SK-N-SH treated with all-trans-retinoic acid at 6 μM for 48 hours (cell line): ENCODE measurements at regions not wholly inside any gene's neighbourhood (a gene's known extent, or its start where the extent isn't known, plus 50 kb on each side); places are given as distances from the start of the nearest gene placed in this dataset.

ENCODE experiments used
- ATAC-seq: fragments of 200-7000 bp; cut with Tn5 transposase; 3 replicates; pipeline ENCODE4 v1.9.1; 2020; ENCODE audit warnings: mild to moderate bottlenecking, moderate library complexity
- ARNTL ChIP-seq: fragments of 450-650 bp; formaldehyde crosslinking; IDR thresholded peaks from 2 replicates; pipeline ENCODE4 v1.5.0; 2020; ENCODE audit warnings: low read depth, mild to moderate bottlenecking, moderate library complexity, borderline replicate concordance
- CSDC2 ChIP-seq: fragments of 250-450 bp; sonication (Bioruptor Pico); IDR thresholded peaks from 2 replicates; pipeline ENCODE4 v1.5.0; 2020; ENCODE audit warnings: mild to moderate bottlenecking, moderate library complexity
- CSRNP3 ChIP-seq: fragments of 250-450 bp; sonication (Bioruptor Pico); IDR thresholded peaks from 2 replicates; pipeline ENCODE4 v1.5.1; 2021; ENCODE audit warnings: mild to moderate bottlenecking, moderate library complexity
- GLIS3 ChIP-seq: fragments of 250-450 bp; sonication (Bioruptor Pico); IDR thresholded peaks from 2 replicates; pipeline ENCODE4 v1.5.0; 2020; ENCODE audit warnings: mild to moderate bottlenecking, moderate library complexity
- ISL1 ChIP-seq: fragments of 250-450 bp; sonication (Bioruptor Pico); IDR thresholded peaks from 2 replicates; pipeline ENCODE4 v2.1.2; 2022; ENCODE audit warnings: mild to moderate bottlenecking, moderate library complexity
- OSR1 ChIP-seq: fragments of 250-450 bp; sonication (Bioruptor Pico); IDR thresholded peaks from 2 replicates; pipeline ENCODE4 v1.8.0; 2022; ENCODE audit warnings: moderate library complexity, mild to moderate bottlenecking, inconsistent platforms
- POU6F1 ChIP-seq: fragments of 250-450 bp; sonication (Bioruptor Pico); IDR thresholded peaks from 2 replicates; pipeline ENCODE4 v1.8.0; 2021; ENCODE audit warnings: low read depth, mild to moderate bottlenecking, moderate library complexity, borderline replicate concordance
- RARB ChIP-seq: fragments of 250-450 bp; sonication (Bioruptor Pico); IDR thresholded peaks from 2 replicates; pipeline ENCODE4 v1.8.0; 2021; ENCODE audit warnings: mild to moderate bottlenecking, moderate library complexity
- SNAI2 ChIP-seq: fragments of 250-450 bp; sonication (Bioruptor Pico); IDR thresholded peaks from 2 replicates; pipeline ENCODE4 v1.5.0; 2020; ENCODE audit warnings: mild to moderate bottlenecking, moderate library complexity
- TCF4 ChIP-seq: fragments of 250-450 bp; sonication (Bioruptor Pico); IDR thresholded peaks from 2 replicates; pipeline ENCODE4 v1.8.0; 2021; ENCODE audit warnings: mild to moderate bottlenecking, moderate library complexity, borderline replicate concordance
- TOX ChIP-seq: fragments of 250-450 bp; sonication (Bioruptor Pico); IDR thresholded peaks from 2 replicates; pipeline ENCODE4 v1.8.0; 2021; ENCODE audit warnings: mild to moderate bottlenecking, moderate library complexity, borderline replicate concordance
- TSHZ2 ChIP-seq: fragments of 250-450 bp; sonication (Bioruptor Pico); IDR thresholded peaks from 2 replicates; pipeline ENCODE4 v1.5.0; 2020; ENCODE audit warnings: mild to moderate bottlenecking, moderate library complexity
- ZFP3 ChIP-seq: fragments of 250-450 bp; sonication (Bioruptor Pico); IDR thresholded peaks from 2 replicates; pipeline ENCODE4 v1.5.0; 2020; ENCODE audit warnings: mild to moderate bottlenecking, moderate library complexity
- ZFP30 ChIP-seq: fragments of 450-650 bp; formaldehyde crosslinking; IDR thresholded peaks from 2 replicates; pipeline ENCODE4 v1.5.0; 2022; ENCODE audit warnings: mild to moderate bottlenecking, moderate library complexity
- ZNF565 ChIP-seq: fragments of 450-650 bp; formaldehyde crosslinking; conservative IDR thresholded peaks from 2 replicates; pipeline ENCODE4 v1.5.0; 2020; ENCODE audit warnings: low read depth, mild to moderate bottlenecking, moderate library complexity
- ZNF70 ChIP-seq: fragments of 450-650 bp; formaldehyde crosslinking; IDR thresholded peaks from 2 replicates; pipeline ENCODE4 v1.5.0; 2020; ENCODE audit warnings: mild to moderate bottlenecking, moderate library complexity
- ZNF8 ChIP-seq: fragments of 450-650 bp; formaldehyde crosslinking; IDR thresholded peaks from 2 replicates; pipeline ENCODE4 v1.5.0; 2020; ENCODE audit warnings: mild to moderate bottlenecking, moderate library complexity
- TF ChIP-seq, protein P1 (sequence below): fragments of 250-450 bp; sonication (Bioruptor Pico); IDR thresholded peaks from 2 replicates; pipeline ENCODE4 v1.8.0; 2020; ENCODE audit warnings: mild to moderate bottlenecking, moderate library complexity, borderline replicate concordance

DNA sequence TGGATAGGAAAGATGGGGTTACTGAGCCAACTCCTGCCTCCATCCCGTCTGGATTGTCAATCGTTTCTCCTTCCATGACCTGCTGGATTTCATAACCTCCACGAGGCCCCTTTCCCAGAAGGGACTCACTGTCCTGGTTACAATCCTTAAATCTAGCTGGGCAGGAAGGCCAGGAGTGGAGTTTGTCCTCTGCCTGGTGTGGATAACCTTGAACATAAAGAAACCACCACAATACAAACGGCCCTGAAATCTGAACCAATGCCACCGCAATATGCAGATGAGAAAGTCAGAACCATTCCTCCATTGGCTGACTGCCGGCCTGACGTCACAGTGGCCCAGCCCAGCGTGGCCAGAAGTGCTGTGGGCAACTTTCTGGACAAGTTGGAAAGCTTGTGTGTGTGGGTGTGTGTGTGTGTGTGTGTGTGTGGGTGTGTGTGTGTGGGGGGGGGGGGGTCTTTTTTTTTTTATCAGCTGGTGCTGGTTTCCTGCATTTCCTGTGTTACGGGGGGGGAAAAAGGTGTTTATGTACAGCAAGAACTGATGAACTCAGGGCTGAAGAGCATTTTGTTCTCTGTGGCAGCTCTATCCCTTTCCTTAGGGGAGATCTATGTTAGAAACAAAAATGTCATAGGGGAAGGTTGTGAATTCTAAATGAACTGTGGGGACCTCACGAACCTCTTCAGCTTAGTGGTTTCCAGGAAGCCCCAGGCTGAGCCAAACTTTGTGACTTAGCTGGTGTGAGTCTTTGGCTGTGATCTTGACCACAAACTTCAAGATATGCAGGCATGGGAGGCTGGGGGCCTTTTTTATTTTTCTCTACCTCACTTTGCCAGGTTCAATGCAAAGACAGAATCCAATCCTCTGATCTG, 81.6 kb upstream of the MED13L start:
- TF ChIP-seq TCF4 (CRISPR knock-in tag) (0 out of 2 replicates have a peak, but pooled peaks have one; percentile 10), TOX (CRISPR knock-in tag) (no peak), RARB (CRISPR knock-in tag) (no peak), SNAI2 (CRISPR knock-in tag) (no peak), ZFP3 (CRISPR knock-in tag) (peak; percentile 89), ZFP30 (CRISPR knock-in tag) (no peak), GLIS3 (CRISPR knock-in tag) (no peak), ARNTL (CRISPR knock-in tag) (no peak), TSHZ2 (CRISPR knock-in tag) (0 out of 2 replicates have a peak, but pooled peaks have one; percentile 39)
- ATAC-seq, result peak; percentile 98

- TF ChIP-seq GLIS3 (CRISPR knock-in tag), result no peak
- no peak for TF ChIP-seq ZNF8 (CRISPR knock-in tag)
- TF ChIP-seq OSR1 (CRISPR knock-in tag), result no peak
- TF ChIP-seq POU6F1 (CRISPR knock-in tag), result no peak
- TF ChIP-seq SNAI2 (CRISPR knock-in tag), result no peak
- no peak for TF ChIP-seq TCF4 (CRISPR knock-in tag)
- TF ChIP-seq ZFP30 (CRISPR knock-in tag), result no peak
- TF ChIP-seq CSRNP3 (CRISPR knock-in tag), result no peak
- no peak for TF ChIP-seq CSDC2
- ATAC-seq, result no peak
Measured at GRCh38 chr12:116360579-116361413, 83.3 kb upstream of the MED13L start.

- no peak for ATAC-seq
- TF ChIP-seq ARNTL (CRISPR knock-in tag) (no peak), ZFP30 (CRISPR knock-in tag) (no peak), OSR1 (CRISPR knock-in tag) (no peak)
- TF ChIP-seq, protein P1, sequence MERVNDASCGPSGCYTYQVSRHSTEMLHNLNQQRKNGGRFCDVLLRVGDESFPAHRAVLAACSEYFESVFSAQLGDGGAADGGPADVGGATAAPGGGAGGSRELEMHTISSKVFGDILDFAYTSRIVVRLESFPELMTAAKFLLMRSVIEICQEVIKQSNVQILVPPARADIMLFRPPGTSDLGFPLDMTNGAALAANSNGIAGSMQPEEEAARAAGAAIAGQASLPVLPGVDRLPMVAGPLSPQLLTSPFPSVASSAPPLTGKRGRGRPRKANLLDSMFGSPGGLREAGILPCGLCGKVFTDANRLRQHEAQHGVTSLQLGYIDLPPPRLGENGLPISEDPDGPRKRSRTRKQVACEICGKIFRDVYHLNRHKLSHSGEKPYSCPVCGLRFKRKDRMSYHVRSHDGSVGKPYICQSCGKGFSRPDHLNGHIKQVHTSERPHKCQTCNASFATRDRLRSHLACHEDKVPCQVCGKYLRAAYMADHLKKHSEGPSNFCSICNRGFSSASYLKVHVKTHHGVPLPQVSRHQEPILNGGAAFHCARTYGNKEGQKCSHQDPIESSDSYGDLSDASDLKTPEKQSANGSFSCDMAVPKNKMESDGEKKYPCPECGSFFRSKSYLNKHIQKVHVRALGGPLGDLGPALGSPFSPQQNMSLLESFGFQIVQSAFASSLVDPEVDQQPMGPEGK (CRISPR knock-in tag), result no peak
Measured at GRCh38 chr12:116361414-116362223, 84.1 kb upstream of the MED13L start.

DNA sequence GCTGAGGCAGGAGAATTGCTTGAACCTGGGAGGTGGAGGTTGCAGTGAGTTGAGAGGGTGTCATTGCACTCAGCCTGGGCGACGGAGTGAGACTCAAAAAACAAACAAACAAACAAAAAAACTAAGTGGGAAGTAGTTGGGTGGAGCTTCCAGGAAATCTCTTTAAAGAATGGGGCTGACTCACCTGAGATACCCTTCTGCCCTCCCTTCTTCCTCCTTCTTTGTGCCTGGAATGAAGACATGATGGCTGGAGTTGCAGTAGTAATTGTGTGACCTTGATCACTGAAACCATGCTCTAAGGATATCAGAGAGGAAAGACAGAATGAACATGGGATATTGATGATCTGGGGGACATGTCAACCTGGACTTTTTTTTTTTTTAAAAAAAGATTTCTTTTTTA, 87.6 kb upstream of the MED13L start:
- no peak for ATAC-seq
- TF ChIP-seq ZNF70 (no peak), ARNTL (CRISPR knock-in tag) (no peak), ISL1 (no peak), SNAI2 (CRISPR knock-in tag) (no peak), ZFP30 (CRISPR knock-in tag) (no peak), ZNF565 (CRISPR knock-in tag) (no peak), TSHZ2 (CRISPR knock-in tag) (no peak), CSDC2 (no peak), TOX (CRISPR knock-in tag) (no peak), POU6F1 (CRISPR knock-in tag) (no peak)
